ENCODE measurements at regions not wholly inside any gene's neighbourhood (a gene's known extent, or its start where the extent isn't known, plus 50 kb on each side); places are given as distances from the start of the nearest gene placed in this dataset.
A peak's percentile ranks its signal among the peaks of the same experiment; 100 is the strongest.

DNA sequence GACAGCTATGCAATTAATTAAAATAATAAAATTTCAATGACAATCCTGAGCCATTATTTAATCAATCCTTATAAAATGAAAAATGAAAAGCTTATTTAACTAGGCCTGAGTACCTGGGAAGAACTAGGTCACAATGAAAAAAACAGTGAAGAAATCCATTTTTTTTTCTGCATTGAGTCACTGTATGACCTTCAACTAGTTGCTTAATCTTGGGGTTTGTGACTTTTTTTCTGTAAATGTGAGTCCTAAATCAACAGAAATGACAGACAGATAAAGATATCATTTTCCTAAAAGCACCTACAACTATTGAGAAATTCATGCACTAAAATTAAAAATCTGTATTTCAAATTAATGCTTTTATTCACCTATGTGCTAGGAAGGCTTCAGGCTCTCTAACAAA lies 96.8 kb downstream of the TMEM26 start:
- DNase-seq (ENCODE audit: low spot score): no peak

DNA sequence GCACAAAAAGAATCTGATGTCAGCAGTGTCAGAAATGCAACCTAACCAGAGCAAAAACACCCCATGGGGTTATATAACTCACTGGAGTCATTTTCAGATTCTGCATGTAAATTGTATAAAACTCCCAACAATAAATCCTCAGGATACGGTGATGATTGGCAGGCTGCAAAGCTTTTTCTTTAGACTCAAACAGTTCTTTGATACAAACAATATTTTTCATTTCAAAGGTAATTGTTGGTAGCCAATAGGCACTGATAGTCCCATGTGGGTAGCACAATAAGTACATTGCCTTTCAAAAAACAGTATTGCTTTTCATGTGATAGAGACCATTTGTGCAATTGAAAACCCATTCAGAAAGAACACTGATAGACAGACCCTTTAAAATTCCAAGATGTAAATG lies 98.0 kb downstream of the TMEM26 start:
- DNase-seq (ENCODE audit: low spot score): no peak

- no peak for DNase-seq (ENCODE audit: low spot score)
Observed at GRCh38 chr10:61354401-61354975, 98.7 kb downstream of the TMEM26 start.

DNA sequence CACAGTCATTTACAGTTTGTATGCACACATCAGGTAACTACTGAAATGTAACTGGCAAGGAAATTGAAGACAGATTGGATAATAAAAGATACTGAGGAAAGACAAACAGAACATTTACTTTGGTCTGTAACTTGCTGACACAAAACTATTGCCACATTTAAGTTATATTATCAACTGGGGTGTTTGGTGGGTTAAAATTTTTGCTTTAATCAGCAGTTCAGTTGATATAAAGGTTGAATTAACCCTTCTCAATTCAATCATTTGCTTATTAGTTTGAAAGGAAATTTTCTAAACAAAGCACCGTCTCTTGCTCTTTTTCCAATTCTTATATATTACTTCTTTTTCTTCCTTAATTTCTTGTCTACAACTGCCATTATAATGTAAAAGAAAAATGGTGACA lies 102.4 kb downstream of the TMEM26 start:
- DNase-seq (ENCODE audit: low spot score): no peak

- DNase-seq (ENCODE audit: low spot score): no peak
Observed at GRCh38 chr10:61350068-61350467, 103.1 kb downstream of the TMEM26 start.

- DNase-seq (ENCODE audit: low spot score): no peak
Observed at GRCh38 chr10:61346796-61347413, 106.3 kb downstream of the TMEM26 start.

DNA sequence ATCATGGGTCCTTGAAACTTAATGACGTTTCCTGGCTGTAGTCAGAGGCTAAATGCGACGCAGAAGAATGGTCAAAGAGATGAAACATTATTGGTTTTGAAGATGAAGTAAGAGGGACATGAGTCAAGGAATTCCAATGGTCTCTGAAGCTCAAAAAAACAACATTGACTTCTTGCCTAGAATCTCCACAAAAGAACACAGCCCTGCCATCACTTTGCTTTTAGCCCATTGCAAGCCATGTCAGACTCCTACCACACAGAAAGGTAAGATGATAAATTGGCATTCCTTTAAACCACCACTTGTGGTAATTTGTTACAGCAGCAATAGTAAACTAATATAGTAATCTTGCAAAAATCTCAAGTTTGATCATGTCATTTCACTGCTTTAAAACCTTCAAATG lies 109.4 kb downstream of the TMEM26 start:
- no peak for DNase-seq (ENCODE audit: low spot score)

- DNase-seq (ENCODE audit: low spot score): no peak
Observed at GRCh38 chr10:61342858-61343572, 110.2 kb downstream of the TMEM26 start.

DNA sequence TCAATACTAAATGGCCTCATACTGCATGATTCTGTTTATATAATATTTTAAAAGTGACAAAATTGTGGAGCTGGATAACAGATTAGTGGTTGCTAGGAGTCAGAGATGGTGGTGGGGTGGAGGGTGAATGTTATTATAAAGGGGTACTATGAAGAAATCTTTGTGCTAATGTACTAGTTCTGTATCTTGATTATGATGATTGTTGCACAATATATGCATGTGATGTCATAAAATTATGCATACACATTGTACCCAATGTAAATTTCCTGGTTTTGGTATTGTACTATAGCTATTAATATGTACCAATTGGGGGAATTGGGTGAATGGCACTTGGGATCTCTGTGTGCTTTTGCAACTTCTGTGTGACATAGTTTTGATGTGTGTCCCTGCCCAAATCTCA lies 112.2 kb downstream of the TMEM26 start:
- DNase-seq (ENCODE audit: low spot score): no peak

- no peak for DNase-seq (ENCODE audit: low spot score)
Observed at GRCh38 chr10:61338146-61338545, 115.0 kb downstream of the TMEM26 start.

GRCh38 chr10:61337741-61338140 lies 115.4 kb downstream of the TMEM26 start:
- no peak for DNase-seq (ENCODE audit: low spot score)

- no peak for DNase-seq (ENCODE audit: low spot score)
Observed at GRCh38 chr10:61336831-61337230, 116.3 kb downstream of the TMEM26 start.

DNA sequence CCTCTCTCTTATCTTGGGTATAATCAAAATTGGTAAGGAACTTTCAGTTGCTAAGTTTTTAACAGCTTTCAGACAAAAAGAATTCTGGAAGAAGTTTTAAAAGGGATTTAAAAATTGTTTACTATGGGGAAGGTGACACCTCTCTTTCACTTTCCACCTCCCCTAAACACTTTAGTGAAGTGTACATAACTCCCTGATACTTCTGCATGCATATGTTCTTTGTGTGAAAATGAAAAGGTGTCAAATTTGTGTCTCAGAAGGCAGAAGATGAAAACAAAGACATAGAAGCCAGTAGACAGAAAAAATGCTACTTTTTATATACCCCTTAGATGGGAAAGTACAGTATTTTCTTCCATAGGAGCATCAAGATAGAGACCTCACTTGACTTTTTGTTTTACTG lies 117.8 kb downstream of the TMEM26 start:
- DNase-seq (ENCODE audit: low spot score): no peak

GRCh38 chr10:61332581-61332980 lies 120.6 kb downstream of the TMEM26 start:
- peak; percentile 55 for DNase-seq (ENCODE audit: low spot score)

DNA sequence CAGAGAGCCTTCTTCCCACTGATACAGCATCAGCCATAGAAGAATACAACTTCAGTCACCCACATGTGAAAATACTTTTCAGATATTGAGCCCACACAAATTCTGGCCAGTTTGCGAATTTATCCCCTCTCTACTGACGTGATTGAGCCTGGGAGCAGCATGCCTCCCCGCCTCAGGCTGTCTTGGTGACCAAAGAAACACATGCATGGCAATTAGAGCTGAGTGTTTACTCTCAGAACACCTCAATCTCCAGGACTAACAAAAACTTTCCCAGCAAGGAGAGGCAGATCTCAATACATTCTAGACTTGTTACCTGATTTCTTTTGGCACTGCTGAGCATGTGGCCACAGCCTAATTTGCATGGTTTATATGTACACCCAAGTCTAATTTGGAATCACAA lies 122.5 kb downstream of the TMEM26 start:
- no peak for DNase-seq (ENCODE audit: low spot score)

- DNase-seq (ENCODE audit: low spot score): no peak
Observed at GRCh38 chr10:61329854-61330253, 123.3 kb downstream of the TMEM26 start.

- no peak for DNase-seq (ENCODE audit: low spot score)
Observed at GRCh38 chr10:61325223-61325960, 127.8 kb downstream of the TMEM26 start.

DNA sequence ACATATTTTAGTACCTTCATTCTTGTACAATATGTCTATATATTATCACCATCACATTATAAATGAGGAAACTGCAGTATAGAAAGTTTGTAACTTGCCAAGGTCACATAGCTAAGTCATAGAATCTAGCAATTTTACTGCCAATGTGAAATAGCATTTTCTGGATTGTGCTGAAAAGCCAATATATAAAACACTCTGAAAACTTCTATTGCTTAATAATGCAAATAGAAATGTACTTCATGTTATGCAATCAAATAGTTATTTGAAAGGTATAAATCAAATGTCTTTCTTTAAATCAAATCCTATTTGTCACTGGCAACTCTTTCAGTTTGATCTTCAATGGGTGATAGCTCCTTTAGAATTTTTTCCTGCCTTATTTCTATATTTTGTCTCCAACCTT lies 129.5 kb downstream of the TMEM26 start:
- no peak for DNase-seq (ENCODE audit: low spot score)

DNA sequence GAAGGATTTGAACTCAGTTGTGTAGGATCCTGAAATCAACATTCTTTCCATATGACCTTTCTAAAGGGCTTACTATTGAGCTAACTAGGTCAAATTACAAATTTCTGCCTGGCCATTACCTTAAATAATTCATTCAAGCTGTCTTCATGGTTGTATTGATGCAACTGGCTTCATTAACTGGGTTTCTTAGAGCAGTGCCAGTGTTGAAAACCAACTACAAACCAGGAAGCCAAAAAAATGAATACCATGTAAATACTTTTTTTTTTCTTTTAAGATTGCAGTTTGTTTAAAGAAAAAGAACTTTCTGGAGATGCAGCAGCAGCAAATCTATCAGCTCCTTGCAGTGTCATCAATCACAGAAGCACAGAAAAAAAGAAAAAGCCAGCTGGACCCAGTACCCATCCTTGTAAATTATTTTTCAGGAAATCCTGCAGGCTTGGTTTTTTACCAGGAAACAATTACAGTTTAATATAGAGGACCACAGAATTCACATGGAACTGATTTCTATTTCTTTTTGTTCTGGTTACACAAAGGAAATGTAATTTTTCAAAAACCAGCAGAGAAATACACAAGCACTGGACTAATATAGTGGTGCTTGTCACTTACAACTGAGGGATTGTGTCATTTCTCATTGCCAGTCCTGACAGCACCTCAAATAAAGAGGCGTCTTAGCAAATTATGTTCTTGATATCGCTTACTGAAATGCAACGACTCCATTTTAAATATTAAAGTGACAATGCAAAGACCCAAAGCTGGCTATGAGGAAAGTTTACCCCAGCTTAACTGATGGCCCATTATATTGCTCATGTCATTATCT lies 131.9 kb downstream of the TMEM26 start:
- no peak for DNase-seq (ENCODE audit: low spot score)

- DNase-seq (ENCODE audit: low spot score): no peak
Observed at GRCh38 chr10:61320257-61320587, 133.0 kb downstream of the TMEM26 start.

GRCh38 chr10:61319386-61320256 lies 133.6 kb downstream of the TMEM26 start:
- no peak for DNase-seq (ENCODE audit: low spot score)

Data from COLO829 (cell line).